Right atrium auricular region (tissue), 2 donors: ENCODE measurements at regions not wholly inside any gene's neighbourhood (a gene's known extent, or its start where the extent isn't known, plus 50 kb on each side); places are given as distances from the start of the nearest gene placed in this dataset.

Experiments
- DNase-seq: peaks from one replicate; pipeline ENCODE4 v3.0.0-alpha.2; 2019; ENCODE audit warnings: low spot score
- H3K27ac ChIP-seq, 2 donors: fragments of 200-600 bp; sonication (generic); 1 replicate in 1 of 2; 2 replicates in 1 of 2; pipeline ENCODE4 v1.5.1; 2016 to 2019
- H3K27me3 ChIP-seq, 2 donors: fragments of 200-600 bp; sonication (generic); one replicate each; pipeline versions ENCODE4 v1.5.1 to v1.6.0; 2017 to 2019
- H3K36me3 ChIP-seq: fragments of 200-600 bp; sonication (generic); one replicate; pipeline ENCODE4 v1.5.1; 2016
- H3K4me1 ChIP-seq, 2 donors: fragments of 200-600 bp; sonication (generic); one replicate each; pipeline versions ENCODE4 v1.5.1 to v1.6.0; 2017 to 2019
- H3K4me3 ChIP-seq, 2 donors: fragments of 200-600 bp; sonication (generic); 1 replicate in 1 of 2; 2 replicates in 1 of 2; pipeline ENCODE4 v1.5.1; 2017 to 2019; ENCODE audit warnings: mild to moderate bottlenecking in 1 of 2, moderate library complexity in 1 of 2
- H3K9me3 ChIP-seq, 2 donors: fragments of 200-600 bp; sonication (generic); one replicate each; pipeline ENCODE4 v1.5.1; 2019
- CTCF ChIP-seq, 2 donors: fragments of 200-600 bp; sonication (generic); IDR thresholded peaks; one replicate each; pipeline ENCODE4 v1.5.1; 2019; ENCODE audit warnings: antibody characterized with exemption in 2 of 2

- Histone ChIP-seq H3K4me3 (no peak overlapping the region), H3K36me3 (no peaks in the 10 kb centered on the region), H3K27ac (no peak overlapping the region), H3K27me3 (no peaks in the 10 kb centered on the region), H3K9me3 (peaks cover 0 to 13% of the 10 kb centered on the region in 2 donors), H3K4me1 (no peaks in the 10 kb centered on the region)
- DNase-seq = no peak
- TF ChIP-seq CTCF (IDR thresholded peaks at IDR 0.05) = no peak
These were observed 123.6 kb upstream of the NR3C2 start for GRCh38 chr4:148565801-148566200.

- H3K9me3 ChIP-seq = no peaks in the 10 kb centered on the region
- no peaks in the 10 kb centered on the region for H3K27me3 ChIP-seq
- no peak for TF ChIP-seq CTCF (IDR thresholded peaks at IDR 0.05)
- no peak overlapping the region for H3K27ac ChIP-seq
- H3K4me3 ChIP-seq = no peak overlapping the region
- no peak for DNase-seq
- no peaks in the 10 kb centered on the region for H3K4me1 ChIP-seq
- H3K36me3 ChIP-seq = no peaks in the 10 kb centered on the region
These were observed 121.5 kb upstream of the NR3C2 start for GRCh38 chr4:148563684-148564083.

- Histone ChIP-seq H3K9me3 (no peaks in the 10 kb centered on the region), H3K36me3 (no peaks in the 10 kb centered on the region)
These were observed 119.3 kb upstream of the NR3C2 start for GRCh38 chr4:148561467-148561866.

GRCh38 chr4:148557793-148558192 is 115.6 kb upstream of the NR3C2 start:
- H3K4me1 ChIP-seq = no peaks in the 10 kb centered on the region
- H3K4me3 ChIP-seq = no peak overlapping the region
- no peaks in the 10 kb centered on the region for H3K36me3 ChIP-seq
- H3K27me3 ChIP-seq = no peaks in the 10 kb centered on the region
- TF ChIP-seq CTCF (IDR thresholded peaks at IDR 0.05) = no peak
- H3K9me3 ChIP-seq = no peaks in the 10 kb centered on the region
- DNase-seq = no peak
- H3K27ac ChIP-seq = no peak overlapping the region

More at GRCh38 chr4:148561467-148561866, 119.3 kb upstream of the NR3C2 start:
- TF ChIP-seq CTCF (IDR thresholded peaks at IDR 0.05) = no peak
- H3K27ac ChIP-seq = no peak overlapping the region
- no peaks in the 10 kb centered on the region for H3K4me1 ChIP-seq
- H3K4me3 ChIP-seq = no peak overlapping the region
- no peak for DNase-seq
- H3K27me3 ChIP-seq = no peaks in the 10 kb centered on the region

GRCh38 chr4:148550788-148551187 is 108.6 kb upstream of the NR3C2 start:
- Histone ChIP-seq H3K9me3 (no peaks in the 10 kb centered on the region), H3K27me3 (no peaks in the 10 kb centered on the region), H3K27ac (no peak overlapping the region), H3K4me1 (no peaks in the 10 kb centered on the region), H3K36me3 (no peaks in the 10 kb centered on the region), H3K4me3 (no peak overlapping the region)
- DNase-seq = no peak
- no peak for TF ChIP-seq CTCF (IDR thresholded peaks at IDR 0.05)

GRCh38 chr4:148542922-148543623 is 100.9 kb upstream of the NR3C2 start:
- no peaks in the 10 kb centered on the region for H3K27me3 ChIP-seq
- TF ChIP-seq CTCF (IDR thresholded peaks at IDR 0.05) = no peak
- H3K4me3 ChIP-seq = no peak overlapping the region
- H3K36me3 ChIP-seq = no peaks in the 10 kb centered on the region
- no peaks in the 10 kb centered on the region for H3K9me3 ChIP-seq
- no peak overlapping the region for H3K27ac ChIP-seq
- no peak for DNase-seq
- H3K4me1 ChIP-seq = no peaks in the 10 kb centered on the region
